PFSK-1 (cell line): ENCODE measurements at regions not wholly inside any gene's neighbourhood (a gene's known extent, or its start where the extent isn't known, plus 50 kb on each side); places are given as distances from the start of the nearest gene placed in this dataset.

Experiments
- FOXP2 ChIP-seq: optimal IDR thresholded peaks from 2 replicates; pipeline ENCODE3; 2011; ENCODE audit warnings: borderline replicate concordance, control low read depth, inconsistent platforms; ENCODE audit not compliant: insufficient read depth; ENCODE audit errors: extremely low read length, extremely low read depth
- POLR2AphosphoS5 ChIP-seq: IDR thresholded peaks from 2 replicates; pipeline ENCODE4 v1.6.1; 2012; ENCODE audit warnings: low read depth, mild to moderate bottlenecking, control low read depth, low read length, moderate library complexity
- REST ChIP-seq, 2 experiments: IDR thresholded peaks; 2 replicates each; pipeline versions ENCODE4 v1.6.1 to v1.8.0; 2011 to 2012; ENCODE audit warnings: low read depth in 2 of 2, low read length in 2 of 2, control low read depth in 1 of 2, inconsistent platforms in 1 of 2, mild to moderate bottlenecking in 1 of 2, moderate library complexity in 1 of 2; ENCODE audit not compliant: insufficient read depth in 1 of 2
- SIN3A ChIP-seq: IDR thresholded peaks from 2 replicates; pipeline ENCODE4 v1.6.1; 2012; ENCODE audit warnings: mild to moderate bottlenecking, low read length, moderate library complexity, borderline replicate concordance; ENCODE audit not compliant: insufficient read depth
- TAF1 ChIP-seq: IDR thresholded peaks from 2 replicates; pipeline ENCODE4 v1.6.1; 2012; ENCODE audit warnings: low read length, control low read depth, borderline replicate concordance; ENCODE audit not compliant: insufficient read depth

DNA sequence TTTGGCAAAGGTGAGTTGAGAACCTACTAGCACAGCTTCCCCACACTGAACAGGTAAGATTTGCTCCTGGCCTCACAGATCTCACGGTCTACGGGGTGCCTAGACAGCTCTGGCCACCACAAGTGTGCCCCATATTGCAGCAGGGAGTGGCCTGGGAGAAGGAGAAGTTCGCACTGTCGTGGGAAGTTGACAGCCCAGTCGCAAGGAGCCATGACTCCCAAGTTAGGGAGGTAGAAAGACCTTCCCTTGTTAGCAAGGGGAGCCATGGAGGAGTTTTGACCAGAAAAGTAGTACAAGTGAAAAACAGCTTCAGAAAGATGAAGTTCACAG is 316.3 kb downstream of the BCL11B start:
- TF ChIP-seq SIN3A (no peak), FOXP2 (no peak), TAF1 (no peak), REST (IDR thresholded peaks at IDR 0.05; ENCODE audit: insufficient read depth in 1 of 2, low read depth in 2 of 2, low read length in 2 of 2) (no peak)

DNA sequence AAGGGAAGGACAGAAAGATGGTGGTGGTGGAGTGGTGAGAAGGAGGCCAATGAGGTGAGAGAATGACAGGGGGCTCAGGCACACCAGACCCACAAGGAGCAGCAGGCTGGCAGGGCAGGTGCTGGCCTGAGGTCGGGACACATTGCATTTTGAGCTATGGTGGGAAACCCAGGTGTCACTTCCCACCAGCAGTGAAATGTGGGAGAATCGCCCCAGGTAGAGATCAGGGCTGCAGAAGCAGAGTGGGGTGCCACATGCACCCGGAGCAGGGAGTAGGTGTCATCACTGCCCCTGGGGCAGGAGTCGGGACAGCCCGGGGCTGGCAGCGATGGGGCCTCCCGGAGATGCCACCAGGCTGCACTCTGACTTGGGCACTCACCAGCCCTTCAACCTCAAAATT is 315.8 kb downstream of the BCL11B start:
- TF ChIP-seq POLR2AphosphoS5: no peak
- no peak for TF ChIP-seq TAF1
- TF ChIP-seq REST (IDR thresholded peaks at IDR 0.05; ENCODE audit: insufficient read depth in 1 of 2, low read depth in 2 of 2, low read length in 2 of 2): no peak
- no peak for TF ChIP-seq SIN3A
- TF ChIP-seq FOXP2: no peak

GRCh38 chr14:98956661-98957060 is 315.3 kb downstream of the BCL11B start:
- TF ChIP-seq TAF1 (no peak), SIN3A (no peak), REST (IDR thresholded peaks at IDR 0.05; ENCODE audit: insufficient read depth in 1 of 2, low read depth in 2 of 2, low read length in 2 of 2) (no peak), POLR2AphosphoS5 (no peak), FOXP2 (no peak)

DNA sequence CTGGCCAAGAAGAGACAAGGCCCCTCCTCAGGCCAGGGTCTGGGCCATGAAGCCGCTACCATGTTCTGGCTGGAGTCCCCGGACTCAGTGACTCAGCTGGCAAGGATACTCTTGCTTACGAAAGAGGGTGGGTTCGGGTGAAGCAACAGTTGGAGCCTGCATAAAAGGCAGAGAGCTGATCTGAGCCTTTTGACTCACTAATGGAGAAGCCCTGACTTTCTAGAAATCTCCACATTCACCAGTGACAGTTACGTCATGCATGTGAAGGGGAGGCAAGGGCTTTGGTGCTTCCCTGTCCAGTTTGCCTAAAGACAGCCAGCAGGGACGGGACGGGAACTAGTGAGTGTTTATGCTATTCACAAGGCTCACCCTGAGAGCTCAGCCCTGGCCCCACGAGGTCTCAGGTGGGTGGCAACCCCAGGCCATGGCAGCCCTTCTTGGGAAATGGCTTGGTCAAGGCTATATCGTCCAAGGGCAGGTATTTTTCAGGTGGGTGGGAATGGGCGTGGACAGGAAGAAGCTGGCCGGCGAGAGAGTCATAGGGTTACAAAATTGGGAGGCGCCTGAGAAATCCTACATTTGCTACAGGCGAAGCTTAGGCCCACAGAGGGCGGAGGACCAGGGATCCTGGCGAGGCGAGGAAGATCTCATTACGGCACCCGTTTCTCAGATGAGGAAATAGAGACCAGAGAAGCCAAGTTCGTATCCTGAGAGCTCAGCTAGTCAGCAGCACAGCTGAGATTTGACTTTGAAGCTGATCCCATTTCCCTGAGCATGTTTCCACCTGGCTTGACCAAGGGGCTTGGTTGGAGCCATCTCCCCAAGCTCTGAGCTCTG is 314.6 kb downstream of the BCL11B start:
- no peak for TF ChIP-seq REST (IDR thresholded peaks at IDR 0.05; ENCODE audit: insufficient read depth in 1 of 2, low read depth in 2 of 2, low read length in 2 of 2)
- no peak for TF ChIP-seq POLR2AphosphoS5
- no peak for TF ChIP-seq TAF1
- TF ChIP-seq SIN3A: no peak
- no peak for TF ChIP-seq FOXP2
